Naive thymus-derived CD8-positive, alpha-beta T cell (primary cell): ENCODE measurements at regions not wholly inside any gene's neighbourhood (a gene's known extent, or its start where the extent isn't known, plus 50 kb on each side); places are given as distances from the start of the nearest gene placed in this dataset.

Experiments
- ATAC-seq, 2 donors: fragments of 150-1000 bp; cut with Tn5 transposase in 1 of 2; sonication (Bioruptor Pico), chemical (Tn5 transposase) in 1 of 2; 1 replicate in 1 of 2; 2 replicates in 1 of 2; pipeline ENCODE4 v1.10.0; 2021; ENCODE audit warnings: mild to moderate bottlenecking in 2 of 2, moderate library complexity in 2 of 2
- POLR2A ChIA-PET: fragments of 350-600 bp; sonication (Branson Sonifier 250); formaldehyde crosslinking; loops from one replicate; lab custom pipeline; 2021; ENCODE audit warnings: antibody characterized with exemption; lab: Charles Lee
- DNase-seq, 10 donors: peaks; one replicate each; pipeline versions ENCODE4 v3.0.0 to v3.0.0-alpha.2; 2020 to 2022
- H3K27ac Mint-ChIP-seq, 10 donors: one replicate each; pipeline ENCODE4 v1.8.0; 2020 to 2022; ENCODE audit warnings: mild to moderate bottlenecking in 10 of 10, mixed read lengths in 10 of 10, moderate library complexity in 4 of 10, inconsistent platforms in 1 of 10
- H3K27me3 Mint-ChIP-seq, 5 donors: one replicate each; pipeline ENCODE4 v1.8.0; 2021 to 2022; ENCODE audit warnings: mixed read lengths in 5 of 5
- H3K36me3 Mint-ChIP-seq, 3 donors: one replicate each; pipeline ENCODE4 v1.8.0; 2020 to 2022; ENCODE audit warnings: mixed read lengths in 3 of 3, mild to moderate bottlenecking in 2 of 3, inconsistent platforms in 1 of 3
- H3K4me1 Mint-ChIP-seq, 4 donors: one replicate each; pipeline ENCODE4 v1.8.0; 2021 to 2022; ENCODE audit warnings: mixed read lengths in 4 of 4
- H3K4me3 Mint-ChIP-seq, 10 donors: one replicate each; pipeline ENCODE4 v1.8.0; 2020 to 2022; ENCODE audit warnings: mild to moderate bottlenecking in 10 of 10, mixed read lengths in 10 of 10, moderate library complexity in 6 of 10, inconsistent platforms in 1 of 10
- H3K9me3 Mint-ChIP-seq, 9 donors: one replicate each; pipeline ENCODE4 v1.8.0; 2020 to 2022; ENCODE audit warnings: mixed read lengths in 9 of 9, mild to moderate bottlenecking in 3 of 9, inconsistent platforms in 1 of 9, moderate library complexity in 1 of 9

DNA sequence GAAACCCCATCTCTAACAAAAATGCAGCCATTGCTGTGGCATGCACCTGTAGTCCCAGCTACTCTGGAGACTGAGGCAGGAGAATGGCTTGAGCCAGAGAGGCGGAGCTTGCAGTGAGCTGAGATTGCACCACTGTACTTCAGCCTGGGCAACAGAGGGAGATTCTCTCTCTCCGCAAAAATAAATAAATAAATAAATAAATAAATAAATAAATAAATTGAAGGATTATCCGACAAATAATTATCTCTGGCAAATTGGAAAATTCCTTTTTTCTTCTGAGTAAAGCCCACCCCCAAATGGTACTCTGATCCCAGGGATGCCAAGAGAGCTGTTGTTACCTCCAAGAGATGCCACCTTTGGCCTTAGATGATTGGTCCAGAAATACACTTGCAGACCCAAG, 137.9 kb downstream of the SUDS3 start:
- H3K4me3 Mint-ChIP-seq = no peak overlapping the region
- POLR2A ChIA-PET = no interaction called here

DNA sequence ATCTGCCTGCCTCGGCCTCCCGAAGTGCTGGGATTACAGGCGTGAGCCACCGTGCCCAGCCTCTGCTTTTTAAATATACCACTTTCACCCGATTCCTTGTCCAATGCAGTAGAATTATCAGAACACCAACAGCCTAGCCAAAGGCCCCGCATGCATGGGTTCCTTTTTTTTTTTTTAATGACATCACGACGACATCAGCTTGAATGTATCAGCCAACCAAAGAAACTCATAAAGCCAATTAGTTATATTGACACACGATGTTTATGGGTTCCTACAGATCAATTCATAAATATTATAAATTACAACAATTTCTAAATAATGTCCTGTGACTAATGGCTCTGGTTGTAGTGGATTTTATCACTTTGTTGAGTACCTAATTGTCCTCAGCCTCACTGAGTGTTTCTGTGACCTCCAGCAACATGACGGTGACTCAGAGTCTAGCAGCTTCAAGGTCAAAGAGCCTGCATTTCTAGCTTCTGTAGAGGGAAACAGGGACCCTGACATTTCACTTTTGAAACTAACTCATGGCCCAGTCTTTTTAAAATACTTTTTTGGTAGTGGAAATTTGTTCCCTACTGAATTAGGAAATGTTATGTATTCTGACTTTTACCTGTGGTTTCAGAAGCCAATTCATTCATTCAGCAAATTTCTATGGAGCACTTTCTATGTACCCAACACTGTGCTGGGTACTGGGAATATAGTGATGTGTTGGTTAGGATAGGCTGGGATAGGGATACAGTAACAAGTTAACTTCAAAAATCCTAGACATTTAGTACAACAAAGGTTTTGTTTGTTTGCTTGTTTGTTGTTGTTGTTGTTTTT, 144.1 kb downstream of the SUDS3 start:
- ATAC-seq = no peak
- peaks cover 0 to 5% (median 0%) of the 10 kb centered on the region in 3 donors for H3K36me3 Mint-ChIP-seq
- H3K9me3 Mint-ChIP-seq = peaks cover 0 to 22% (median 5%) of the 10 kb centered on the region in 9 donors
- H3K4me3 Mint-ChIP-seq = no peak overlapping the region
- peaks cover 0 to 10% (median 6%) of the 10 kb centered on the region in 5 donors for H3K27me3 Mint-ChIP-seq
- POLR2A ChIA-PET = no interaction called here
- H3K27ac Mint-ChIP-seq = no peak overlapping the region
- H3K4me1 Mint-ChIP-seq = no peaks in the 10 kb centered on the region
- no peak for DNase-seq

More for the DNA sequence above, 137.9 kb downstream of the SUDS3 start:
- ATAC-seq (no peak), DNase-seq (no peak)
- H3K9me3 Mint-ChIP-seq = peaks cover 0 to 35% (median 14%) of the 10 kb centered on the region in 9 donors
- H3K4me1 Mint-ChIP-seq = no peaks in the 10 kb centered on the region
- no peak overlapping the region for H3K27ac Mint-ChIP-seq
- peaks cover 0 to 5% (median 0%) of the 10 kb centered on the region in 3 donors for H3K36me3 Mint-ChIP-seq
- peaks cover 4 to 18% (median 10%) of the 10 kb centered on the region in 5 donors for H3K27me3 Mint-ChIP-seq

GRCh38 chr12:118521036-118521370, 144.6 kb downstream of the SUDS3 start:
- Mint-ChIP-seq H3K36me3 (peaks cover 0 to 5% (median 0%) of the 10 kb centered on the region in 3 donors), H3K4me1 (no peaks in the 10 kb centered on the region), H3K9me3 (peaks cover 0 to 22% (median 5%) of the 10 kb centered on the region in 9 donors), H3K27me3 (peaks cover 0 to 10% (median 6%) of the 10 kb centered on the region in 5 donors), H3K4me3 (no peak overlapping the region), H3K27ac (no peak overlapping the region)
- POLR2A ChIA-PET = no interaction called here
- ATAC-seq (no peak), DNase-seq (no peak)

DNA sequence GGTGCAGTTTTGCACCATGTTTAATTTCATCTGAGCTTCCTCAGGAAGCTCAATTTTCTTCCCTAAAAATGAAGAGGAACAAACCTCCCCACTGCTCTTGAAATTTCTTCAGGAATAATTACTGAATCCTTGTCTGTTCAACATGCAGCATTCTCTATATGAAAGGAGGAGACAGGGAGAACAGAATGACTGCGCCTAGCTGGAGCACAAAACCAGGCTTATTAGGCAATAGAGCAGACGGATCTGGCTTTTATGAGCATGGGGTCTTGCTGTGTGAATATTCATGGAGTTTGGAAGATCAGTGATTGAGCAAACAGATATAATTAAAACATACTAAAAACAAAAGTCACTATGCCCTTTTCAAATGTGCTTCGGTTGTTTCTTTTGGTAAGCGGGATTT, 148.1 kb downstream of the SUDS3 start:
- Mint-ChIP-seq H3K27ac (no peak overlapping the region), H3K4me1 (no peaks in the 10 kb centered on the region), H3K27me3 (peaks cover 1 to 10% (median 7%) of the 10 kb centered on the region in 5 donors), H3K9me3 (peaks cover 0 to 6% (median 0%) of the 10 kb centered on the region in 9 donors), H3K36me3 (no peaks in the 10 kb centered on the region), H3K4me3 (no peak overlapping the region)
- POLR2A ChIA-PET = no interaction called here
- ATAC-seq (no peak), DNase-seq (no peak)

DNA sequence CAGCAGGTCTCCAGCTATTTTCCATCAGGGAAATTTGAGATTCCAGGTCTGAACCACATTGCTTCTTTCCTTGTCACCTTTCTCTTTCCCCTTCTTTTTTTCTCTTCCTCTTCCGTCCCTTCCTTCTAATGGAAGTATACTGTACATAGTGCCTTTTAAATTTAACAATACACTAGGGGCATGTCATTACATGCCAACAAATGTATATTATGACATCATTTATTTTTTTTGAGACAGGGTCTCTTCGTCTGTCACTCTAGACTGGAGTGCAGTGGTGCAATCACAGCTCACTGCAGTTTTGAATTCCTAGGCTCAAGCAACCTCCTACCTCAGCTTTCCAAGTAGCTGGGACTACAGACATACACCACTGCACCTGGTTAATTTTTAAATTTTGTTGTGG, 148.9 kb downstream of the SUDS3 start:
- ATAC-seq (no peak), DNase-seq (no peak)
- H3K4me1 Mint-ChIP-seq = no peaks in the 10 kb centered on the region
- no peaks in the 10 kb centered on the region for H3K36me3 Mint-ChIP-seq
- no peak overlapping the region for H3K4me3 Mint-ChIP-seq
- no peak overlapping the region for H3K27ac Mint-ChIP-seq
- H3K27me3 Mint-ChIP-seq = peaks cover 5 to 14% (median 12%) of the 10 kb centered on the region in 5 donors
- peaks cover 0 to 9% (median under 1%) of the 10 kb centered on the region in 9 donors for H3K9me3 Mint-ChIP-seq
- POLR2A ChIA-PET = no interaction called here

GRCh38 chr12:118526255-118527095, 150.1 kb downstream of the SUDS3 start:
- H3K4me3 Mint-ChIP-seq = no peak overlapping the region
- no peak for DNase-seq
- H3K27ac Mint-ChIP-seq = no peak overlapping the region
- H3K27me3 Mint-ChIP-seq = peaks cover 5 to 16% (median 14%) of the 10 kb centered on the region in 5 donors
- H3K36me3 Mint-ChIP-seq = no peaks in the 10 kb centered on the region
- ATAC-seq = no peak
- no peaks in the 10 kb centered on the region for H3K4me1 Mint-ChIP-seq
- POLR2A ChIA-PET = no interaction called here
- peaks cover 0 to 12% (median 4%) of the 10 kb centered on the region in 9 donors for H3K9me3 Mint-ChIP-seq

- no peaks in the 10 kb centered on the region for H3K36me3 Mint-ChIP-seq
- peaks cover 0 to 12% (median 4%) of the 10 kb centered on the region in 9 donors for H3K9me3 Mint-ChIP-seq
- POLR2A ChIA-PET = no interaction called here
- DNase-seq = no peak
- H3K4me1 Mint-ChIP-seq = no peaks in the 10 kb centered on the region
- no peak overlapping the region for H3K4me3 Mint-ChIP-seq
- H3K27me3 Mint-ChIP-seq = peaks cover 5 to 16% (median 14%) of the 10 kb centered on the region in 5 donors
- no peak for ATAC-seq
- H3K27ac Mint-ChIP-seq = no peak overlapping the region
Observed at GRCh38 chr12:118527310-118527709, 151.0 kb downstream of the SUDS3 start.

DNA sequence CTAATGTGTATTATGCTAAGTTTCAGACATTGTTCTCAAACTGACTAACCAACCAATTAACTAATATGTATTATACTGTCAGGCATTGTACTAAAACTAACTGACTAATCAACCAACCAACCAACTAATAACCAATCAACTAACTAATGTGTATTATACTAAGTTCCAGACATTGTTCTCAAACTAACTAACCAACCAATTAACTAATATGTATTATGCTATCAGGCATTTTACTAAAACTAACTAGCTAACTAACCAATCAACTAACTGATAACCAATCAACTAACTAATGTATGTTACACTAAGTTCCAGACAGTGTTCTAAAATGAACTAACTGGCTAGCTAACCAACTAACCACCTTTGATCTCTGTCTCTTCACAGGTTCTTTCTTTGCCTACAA, 152.3 kb downstream of the SUDS3 start:
- ATAC-seq = no peak
- H3K4me1 Mint-ChIP-seq = no peaks in the 10 kb centered on the region
- peaks cover 4 to 16% (median 14%) of the 10 kb centered on the region in 5 donors for H3K27me3 Mint-ChIP-seq
- H3K4me3 Mint-ChIP-seq = no peak overlapping the region
- POLR2A ChIA-PET = no interaction called here
- H3K36me3 Mint-ChIP-seq = no peaks in the 10 kb centered on the region
- peaks cover 0 to 12% (median 4%) of the 10 kb centered on the region in 9 donors for H3K9me3 Mint-ChIP-seq
- H3K27ac Mint-ChIP-seq = no peak overlapping the region
- DNase-seq = no peak

DNA sequence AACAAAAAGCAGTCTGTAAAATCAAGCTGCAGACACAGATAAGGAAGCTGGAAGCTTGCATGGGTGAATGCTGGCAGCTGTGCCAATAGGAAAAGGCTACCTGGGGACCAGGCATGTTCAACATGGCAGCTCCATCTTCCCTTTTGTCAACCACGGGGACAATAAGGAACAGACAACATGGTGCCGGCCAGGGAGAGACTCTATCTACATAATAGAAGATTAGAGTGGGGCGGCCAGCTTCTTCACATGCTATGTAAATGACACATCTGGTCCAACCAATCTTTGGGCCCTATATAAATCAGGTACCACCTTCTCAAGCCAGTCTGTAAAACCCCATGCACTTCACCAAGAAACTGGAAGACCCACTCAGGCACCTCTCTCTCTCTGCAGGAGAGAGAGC, 157.6 kb downstream of the SUDS3 start:
- Mint-ChIP-seq H3K4me3 (no peak overlapping the region), H3K27me3 (peaks cover 8 to 26% (median 20%) of the 10 kb centered on the region in 5 donors), H3K9me3 (peaks cover 0 to 12% (median 2%) of the 10 kb centered on the region in 9 donors), H3K36me3 (no peaks in the 10 kb centered on the region), H3K4me1 (no peaks in the 10 kb centered on the region), H3K27ac (no peak overlapping the region)
- ATAC-seq (no peak), DNase-seq (no peak)
- POLR2A ChIA-PET = no interaction called here

DNA sequence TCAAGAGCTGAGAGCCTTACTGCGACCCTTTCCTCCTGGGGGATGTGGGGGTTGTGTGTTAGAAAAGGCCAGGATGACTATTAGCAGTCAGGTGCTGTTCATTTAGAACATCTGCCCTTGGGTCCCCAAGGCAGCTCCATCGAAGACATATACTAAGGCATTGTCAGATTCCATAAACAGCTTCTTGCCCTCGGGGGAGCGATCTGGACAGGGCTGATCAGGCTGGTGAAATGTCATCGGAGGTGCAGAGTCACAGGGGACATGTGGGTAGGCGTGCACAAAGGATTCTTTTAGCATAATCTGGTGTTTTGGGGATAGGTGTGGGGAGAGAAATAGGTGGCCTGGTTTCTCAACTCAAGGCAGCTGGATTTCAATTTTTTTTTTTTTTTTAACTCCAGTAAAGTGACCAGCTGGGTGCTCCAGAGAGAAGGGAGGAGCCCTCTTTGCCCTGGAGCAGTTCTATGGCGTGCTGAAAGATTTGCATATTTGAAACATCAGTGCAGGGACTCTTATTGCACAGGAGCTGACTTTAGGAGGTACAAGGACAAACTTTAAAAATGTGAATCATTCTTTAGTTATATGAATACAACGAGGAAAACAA, 160.1 kb downstream of the SUDS3 start:
- no peak overlapping the region for H3K4me3 Mint-ChIP-seq
- H3K27ac Mint-ChIP-seq = no peak overlapping the region
- peaks cover 4 to 31% (median 20%) of the 10 kb centered on the region in 5 donors for H3K27me3 Mint-ChIP-seq
- H3K36me3 Mint-ChIP-seq = no peaks in the 10 kb centered on the region
- peaks cover 0 to 3% (median 0%) of the 10 kb centered on the region in 4 donors for H3K4me1 Mint-ChIP-seq
- no peaks in the 10 kb centered on the region for H3K9me3 Mint-ChIP-seq
- DNase-seq (no peak), ATAC-seq (no peak)
- POLR2A ChIA-PET = no interaction called here

GRCh38 chr12:118537481-118537917, 161.1 kb downstream of the SUDS3 start:
- Mint-ChIP-seq H3K27me3 (peaks cover 4 to 31% (median 20%) of the 10 kb centered on the region in 5 donors), H3K27ac (no peak overlapping the region), H3K36me3 (no peaks in the 10 kb centered on the region), H3K4me3 (no peak overlapping the region), H3K4me1 (peaks cover 0 to 3% (median 0%) of the 10 kb centered on the region in 4 donors), H3K9me3 (peaks cover 0 to 5% (median 0%) of the 10 kb centered on the region in 9 donors)
- POLR2A ChIA-PET = no interaction called here
- DNase-seq (no peak), ATAC-seq (no peak)

DNA sequence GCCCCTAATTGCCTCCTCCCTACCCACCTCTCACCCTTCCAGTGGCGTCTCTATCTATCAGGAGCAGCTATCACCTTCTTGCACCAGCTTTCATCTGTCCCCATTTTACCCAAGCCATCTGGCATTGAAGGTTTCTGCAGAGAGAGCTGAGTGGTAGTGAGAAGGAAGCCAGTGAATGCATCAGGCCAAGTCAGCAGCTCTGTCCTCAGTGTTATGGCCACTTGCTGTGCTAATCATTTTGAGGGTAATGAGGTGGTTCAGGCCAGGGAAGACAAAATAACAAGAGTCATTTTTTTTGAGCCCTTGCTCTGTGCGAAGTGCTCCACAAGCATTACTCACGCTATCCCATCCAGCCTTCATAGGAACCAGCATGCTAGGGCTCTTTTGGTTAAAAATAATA, 164.7 kb downstream of the SUDS3 start:
- peaks cover 4 to 29% (median 19%) of the 10 kb centered on the region in 5 donors for H3K27me3 Mint-ChIP-seq
- ATAC-seq = no peak
- H3K27ac Mint-ChIP-seq = no peak overlapping the region
- peaks cover 0 to 7% (median 0%) of the 10 kb centered on the region in 9 donors for H3K9me3 Mint-ChIP-seq
- peaks cover 0 to 3% (median 0%) of the 10 kb centered on the region in 4 donors for H3K4me1 Mint-ChIP-seq
- no peak for DNase-seq
- H3K4me3 Mint-ChIP-seq = no peak overlapping the region
- no peaks in the 10 kb centered on the region for H3K36me3 Mint-ChIP-seq
- POLR2A ChIA-PET = no interaction called here
